NCI-H2196 treated with DMSO at 0.1 percent for 48 hours (cell line): ENCODE measurements at regions not wholly inside any gene's neighbourhood (a gene's known extent, or its start where the extent isn't known, plus 50 kb on each side); places are given as distances from the start of the nearest gene placed in this dataset.
"Not testable (repeated sequence)": the region's sequence is repeated elsewhere in the genome, so short reads cannot be mapped to it uniquely, and the experiment has no call there.

Experiments used
- DNase-seq: peaks from one replicate; lab custom pipeline; 2025; ENCODE audit not compliant: unreplicated experiment; lab: John Stamatoyannopoulos, UW

GRCh38 chr16:86861270-86861858 is 283.0 kb downstream of the FOXL1 start:
- not testable (repeated sequence) for DNase-seq

GRCh38 chr16:86862595-86863280 is 284.4 kb downstream of the FOXL1 start:
- no peak for DNase-seq

- DNase-seq = no peak
Measured at GRCh38 chr16:86863609-86864008, 285.3 kb downstream of the FOXL1 start.

- DNase-seq = no peak
Measured at GRCh38 chr16:86864586-86864985, 286.2 kb downstream of the FOXL1 start.

- DNase-seq = no peak
Measured at GRCh38 chr16:86865851-86866662, 287.7 kb downstream of the FOXL1 start.

- no peak for DNase-seq
Measured at GRCh38 chr16:86866986-86867722, 288.8 kb downstream of the FOXL1 start.

- DNase-seq = no peak
Measured at GRCh38 chr16:86868070-86868469, 289.7 kb downstream of the FOXL1 start.

- DNase-seq = no peak
Measured at GRCh38 chr16:86868786-86869185, 290.4 kb downstream of the FOXL1 start.

- no peak for DNase-seq
Measured at GRCh38 chr16:86869288-86870022, 291.1 kb downstream of the FOXL1 start.

- no peak for DNase-seq
Measured at GRCh38 chr16:86870380-86870779, 292.0 kb downstream of the FOXL1 start.

- DNase-seq = no peak
Measured at GRCh38 chr16:86872131-86872530, 293.8 kb downstream of the FOXL1 start.

GRCh38 chr16:86872833-86873232 is 294.5 kb downstream of the FOXL1 start:
- no peak for DNase-seq

- no peak for DNase-seq
Measured at GRCh38 chr16:86874141-86874540, 295.8 kb downstream of the FOXL1 start.

GRCh38 chr16:86876499-86876898 is 298.1 kb downstream of the FOXL1 start:
- DNase-seq = no peak

- no peak for DNase-seq
Measured at GRCh38 chr16:86877108-86877507, 298.8 kb downstream of the FOXL1 start.

GRCh38 chr16:86877835-86878234 is 299.5 kb downstream of the FOXL1 start:
- DNase-seq = no peak

GRCh38 chr16:86878236-86879080 is 300.1 kb downstream of the FOXL1 start:
- no peak for DNase-seq

GRCh38 chr16:86879268-86879667 is 300.9 kb downstream of the FOXL1 start:
- DNase-seq = no peak

- no peak for DNase-seq
Measured at GRCh38 chr16:86880316-86881117, 302.2 kb downstream of the FOXL1 start.
